PC-9 (cell line): ENCODE measurements at regions not wholly inside any gene's neighbourhood (a gene's known extent, or its start where the extent isn't known, plus 50 kb on each side); places are given as distances from the start of the nearest gene placed in this dataset.

ENCODE experiments used
- CTCF ChIP-seq: fragments of 200-600 bp; sonication (generic); conservative IDR thresholded peaks from 2 replicates; pipeline ENCODE4 v1.6.1; 2017; ENCODE audit warnings: mixed run types, antibody characterized with exemption, mild to moderate bottlenecking, moderate library complexity
- EZH2 ChIP-seq: fragments of 200-600 bp; sonication (generic); IDR thresholded peaks from 2 replicates; pipeline ENCODE4 v1.8.0; 2017; ENCODE audit warnings: antibody characterized with exemption, low read depth

GRCh38 chr2:236444187-236444586, 125.4 kb upstream of the ACKR3 start:
- TF ChIP-seq CTCF (no peak), EZH2 (no peak)
